Keratinocyte (primary cell): ENCODE measurements at regions not wholly inside any gene's neighbourhood (a gene's known extent, or its start where the extent isn't known, plus 50 kb on each side); places are given as distances from the start of the nearest gene placed in this dataset.

Experiments
- EZH2 ChIP-seq: IDR thresholded peaks from one replicate; pipeline ENCODE4 v1.6.1; 2012; ENCODE audit warnings: inconsistent platforms, mild to moderate bottlenecking, low read length, moderate library complexity
- TF ChIP-seq, protein P1 (sequence below), 3 experiments: IDR thresholded peaks in 1 of 3; conservative IDR thresholded peaks in 1 of 3; optimal IDR thresholded peaks in 1 of 3; 2 replicates in 2 of 3; 3 replicates in 1 of 3; pipeline versions ENCODE3 to v1.5.1; 2011; ENCODE audit warnings: low read length in 3 of 3, mild to moderate bottlenecking in 3 of 3, moderate library complexity in 2 of 3, control low read depth in 1 of 3, inconsistent platforms in 1 of 3; ENCODE audit not compliant: insufficient read depth in 2 of 3; ENCODE audit errors: extremely low read depth in 1 of 3

DNA sequence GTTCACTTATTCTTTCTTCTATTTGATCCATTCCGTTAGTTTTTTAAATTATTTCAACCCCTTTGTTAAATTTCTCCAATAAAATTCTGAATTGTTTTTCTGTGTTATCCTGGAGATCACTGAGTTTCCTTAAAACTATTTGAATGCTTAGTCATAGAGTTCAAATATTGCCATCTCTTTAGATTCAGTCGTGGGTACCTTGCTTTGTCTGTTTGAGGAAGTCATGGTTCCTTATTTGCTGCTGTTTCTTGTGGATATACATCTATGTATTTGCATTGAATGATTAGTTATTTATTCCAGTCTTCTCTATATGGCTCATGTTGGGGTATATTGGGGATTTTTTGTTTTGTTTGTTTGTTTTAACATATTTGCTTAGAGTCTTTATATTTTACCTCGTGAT is 80.6 kb downstream of the HINT1 start:
- TF ChIP-seq, protein P1, sequence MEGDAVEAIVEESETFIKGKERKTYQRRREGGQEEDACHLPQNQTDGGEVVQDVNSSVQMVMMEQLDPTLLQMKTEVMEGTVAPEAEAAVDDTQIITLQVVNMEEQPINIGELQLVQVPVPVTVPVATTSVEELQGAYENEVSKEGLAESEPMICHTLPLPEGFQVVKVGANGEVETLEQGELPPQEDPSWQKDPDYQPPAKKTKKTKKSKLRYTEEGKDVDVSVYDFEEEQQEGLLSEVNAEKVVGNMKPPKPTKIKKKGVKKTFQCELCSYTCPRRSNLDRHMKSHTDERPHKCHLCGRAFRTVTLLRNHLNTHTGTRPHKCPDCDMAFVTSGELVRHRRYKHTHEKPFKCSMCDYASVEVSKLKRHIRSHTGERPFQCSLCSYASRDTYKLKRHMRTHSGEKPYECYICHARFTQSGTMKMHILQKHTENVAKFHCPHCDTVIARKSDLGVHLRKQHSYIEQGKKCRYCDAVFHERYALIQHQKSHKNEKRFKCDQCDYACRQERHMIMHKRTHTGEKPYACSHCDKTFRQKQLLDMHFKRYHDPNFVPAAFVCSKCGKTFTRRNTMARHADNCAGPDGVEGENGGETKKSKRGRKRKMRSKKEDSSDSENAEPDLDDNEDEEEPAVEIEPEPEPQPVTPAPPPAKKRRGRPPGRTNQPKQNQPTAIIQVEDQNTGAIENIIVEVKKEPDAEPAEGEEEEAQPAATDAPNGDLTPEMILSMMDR (optimal IDR thresholded peaks at IDR 0.05 in 1 of 3, IDR thresholded peaks at IDR 0.05 in 1 of 3, conservative IDR thresholded peaks at IDR 0.05 in 1 of 3; ENCODE audit: extremely low read depth in 1 of 3, insufficient read depth in 2 of 3, low read length in 3 of 3) = no peak
- no peak for TF ChIP-seq EZH2
